ENCODE measurements at regions not wholly inside any gene's neighbourhood (a gene's known extent, or its start where the extent isn't known, plus 50 kb on each side); places are given as distances from the start of the nearest gene placed in this dataset.

DNA sequence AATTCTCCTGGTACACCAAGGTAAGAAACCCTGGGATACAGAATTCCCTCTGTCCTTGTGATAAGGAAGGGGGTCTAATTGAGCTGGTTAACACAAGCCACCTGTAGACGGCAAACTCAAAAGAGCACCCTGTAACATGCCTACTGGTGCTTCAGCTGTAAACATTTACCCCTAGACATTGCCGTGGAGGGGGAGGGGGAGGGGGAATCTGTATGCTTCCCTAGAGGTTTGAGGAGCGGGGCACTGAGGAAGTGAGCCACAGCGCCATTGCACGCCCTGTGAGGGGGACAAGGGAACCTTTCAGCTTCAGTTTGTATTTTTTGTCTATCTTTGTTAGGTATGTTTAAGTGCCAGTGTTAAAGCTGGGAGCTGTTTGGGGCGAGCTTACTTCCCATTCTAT lies 99.8 kb downstream of the AASDHPPT start:
- no peaks in the 10 kb centered on the region for H3K27me3 ChIP-seq (ENCODE audit: insufficient read depth, low read length)
- no peaks in the 10 kb centered on the region for H3K9me3 ChIP-seq (ENCODE audit: insufficient read depth, low read depth, low read length)
- H3K36me3 Mint-ChIP-seq (ENCODE audit: low read depth, unreplicated experiment): no peaks in the 10 kb centered on the region
- no peaks in the 10 kb centered on the region for H3K27me3 Mint-ChIP-seq (ENCODE audit: low read depth, unreplicated experiment)
- no peaks in the 10 kb centered on the region for H3K79me2 ChIP-seq (ENCODE audit: insufficient read depth, low read length)
- no peaks in the 10 kb centered on the region for H3K36me3 ChIP-seq (ENCODE audit: insufficient read depth, low read length)
- H2AFZ ChIP-seq (ENCODE audit: low read depth, low read length): no peak overlapping the region
- no peak for FAIRE-seq
- TF ChIP-seq, protein P1, sequence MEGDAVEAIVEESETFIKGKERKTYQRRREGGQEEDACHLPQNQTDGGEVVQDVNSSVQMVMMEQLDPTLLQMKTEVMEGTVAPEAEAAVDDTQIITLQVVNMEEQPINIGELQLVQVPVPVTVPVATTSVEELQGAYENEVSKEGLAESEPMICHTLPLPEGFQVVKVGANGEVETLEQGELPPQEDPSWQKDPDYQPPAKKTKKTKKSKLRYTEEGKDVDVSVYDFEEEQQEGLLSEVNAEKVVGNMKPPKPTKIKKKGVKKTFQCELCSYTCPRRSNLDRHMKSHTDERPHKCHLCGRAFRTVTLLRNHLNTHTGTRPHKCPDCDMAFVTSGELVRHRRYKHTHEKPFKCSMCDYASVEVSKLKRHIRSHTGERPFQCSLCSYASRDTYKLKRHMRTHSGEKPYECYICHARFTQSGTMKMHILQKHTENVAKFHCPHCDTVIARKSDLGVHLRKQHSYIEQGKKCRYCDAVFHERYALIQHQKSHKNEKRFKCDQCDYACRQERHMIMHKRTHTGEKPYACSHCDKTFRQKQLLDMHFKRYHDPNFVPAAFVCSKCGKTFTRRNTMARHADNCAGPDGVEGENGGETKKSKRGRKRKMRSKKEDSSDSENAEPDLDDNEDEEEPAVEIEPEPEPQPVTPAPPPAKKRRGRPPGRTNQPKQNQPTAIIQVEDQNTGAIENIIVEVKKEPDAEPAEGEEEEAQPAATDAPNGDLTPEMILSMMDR (IDR thresholded peaks at IDR 0.05; ENCODE audit: insufficient read depth, low read depth, low read length): no peak
- TF ChIP-seq EZH2 (IDR thresholded peaks at IDR 0.05; ENCODE audit: insufficient read depth, low read length): no peak
- H3K9ac ChIP-seq (ENCODE audit: low read length): no peak overlapping the region
- no peak overlapping the region for H3K27ac ChIP-seq (ENCODE audit: low read depth, low read length)
- H3K4me3 ChIP-seq (ENCODE audit: insufficient read depth, low read depth, low read length): no peak overlapping the region
- H3K4me3 Mint-ChIP-seq (ENCODE audit: unreplicated experiment): no peak overlapping the region
- H3K9me3 Mint-ChIP-seq (ENCODE audit: unreplicated experiment): peaks cover 9% of the 10 kb centered on the region
- H3K4me1 Mint-ChIP-seq (ENCODE audit: low read depth, unreplicated experiment): no peaks in the 10 kb centered on the region
- H3K4me2 ChIP-seq (ENCODE audit: low read length): no peak overlapping the region
- H3K27ac Mint-ChIP-seq (ENCODE audit: unreplicated experiment): no peak overlapping the region
- no peaks in the 10 kb centered on the region for H4K20me1 ChIP-seq (ENCODE audit: insufficient read depth, low read length)
- no peaks in the 10 kb centered on the region for H3K4me1 ChIP-seq (ENCODE audit: insufficient read depth, low read length)
- no peak for DNase-seq (ENCODE audit: low read depth)

DNA sequence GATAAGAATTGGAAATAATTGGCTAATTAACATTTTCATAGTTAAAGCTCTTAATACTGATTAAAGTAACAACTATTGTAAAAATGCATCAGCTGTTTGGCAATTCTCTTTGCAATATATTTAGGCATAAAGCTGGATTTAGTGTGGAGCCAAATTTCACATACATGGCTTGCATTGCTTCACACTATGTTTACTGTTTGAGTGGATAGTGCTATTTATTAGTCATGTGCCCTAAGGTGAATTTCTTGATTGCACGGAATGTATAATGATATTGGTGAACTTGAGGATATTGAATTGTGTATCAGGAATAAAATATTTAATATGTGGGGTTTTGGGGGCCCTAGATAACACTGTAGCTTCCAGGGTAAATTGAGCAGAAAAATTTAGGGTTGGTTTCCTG lies 100.9 kb downstream of the AASDHPPT start:
- Histone ChIP-seq H3K79me2 (ENCODE audit: insufficient read depth, low read length) (no peaks in the 10 kb centered on the region), H3K9me3 (ENCODE audit: insufficient read depth, low read depth, low read length) (no peaks in the 10 kb centered on the region), H3K27me3 (ENCODE audit: insufficient read depth, low read length) (no peaks in the 10 kb centered on the region), H3K9ac (ENCODE audit: low read length) (no peak overlapping the region), H2AFZ (ENCODE audit: low read depth, low read length) (no peak overlapping the region), H3K4me3 (ENCODE audit: insufficient read depth, low read depth, low read length) (no peak overlapping the region), H3K4me2 (ENCODE audit: low read length) (no peak overlapping the region), H3K36me3 (ENCODE audit: insufficient read depth, low read length) (no peaks in the 10 kb centered on the region), H3K4me1 (ENCODE audit: insufficient read depth, low read length) (no peaks in the 10 kb centered on the region), H3K27ac (ENCODE audit: low read depth, low read length) (no peak overlapping the region), H4K20me1 (ENCODE audit: insufficient read depth, low read length) (no peaks in the 10 kb centered on the region)
- Mint-ChIP-seq H3K9me3 (ENCODE audit: unreplicated experiment) (peaks cover 12% of the 10 kb centered on the region), H3K27ac (ENCODE audit: unreplicated experiment) (no peak overlapping the region), H3K36me3 (ENCODE audit: low read depth, unreplicated experiment) (no peaks in the 10 kb centered on the region), H3K4me1 (ENCODE audit: low read depth, unreplicated experiment) (no peaks in the 10 kb centered on the region), H3K27me3 (ENCODE audit: low read depth, unreplicated experiment) (no peaks in the 10 kb centered on the region), H3K4me3 (ENCODE audit: unreplicated experiment) (no peak overlapping the region)
- DNase-seq (ENCODE audit: low read depth) (no peak), FAIRE-seq (no peak)
- no peak for TF ChIP-seq EZH2 (IDR thresholded peaks at IDR 0.05; ENCODE audit: insufficient read depth, low read length)
- TF ChIP-seq, protein P1 (IDR thresholded peaks at IDR 0.05; ENCODE audit: insufficient read depth, low read depth, low read length): no peak

DNA sequence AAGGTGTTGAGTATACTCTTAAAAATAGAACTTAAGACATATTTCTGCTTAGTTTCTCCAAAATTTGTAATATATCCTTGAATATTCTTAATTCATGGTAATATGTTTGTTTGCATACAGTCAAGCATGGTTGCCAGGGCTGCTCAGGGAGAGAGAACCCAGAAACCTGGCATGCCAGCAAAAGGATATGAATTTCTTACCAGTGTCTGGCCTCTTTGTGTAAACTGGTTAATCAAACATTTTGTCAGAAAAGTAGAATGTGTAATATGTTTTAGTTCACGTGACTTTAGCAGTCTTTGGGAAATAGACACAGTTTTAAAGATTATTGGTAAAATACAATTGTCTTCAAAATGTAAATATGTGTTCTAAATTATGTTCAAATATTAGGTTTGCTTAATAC lies 101.6 kb downstream of the AASDHPPT start:
- Mint-ChIP-seq H3K36me3 (ENCODE audit: low read depth, unreplicated experiment) (no peaks in the 10 kb centered on the region), H3K27me3 (ENCODE audit: low read depth, unreplicated experiment) (no peaks in the 10 kb centered on the region), H3K9me3 (ENCODE audit: unreplicated experiment) (peaks cover 12% of the 10 kb centered on the region), H3K4me1 (ENCODE audit: low read depth, unreplicated experiment) (no peaks in the 10 kb centered on the region), H3K27ac (ENCODE audit: unreplicated experiment) (no peak overlapping the region), H3K4me3 (ENCODE audit: unreplicated experiment) (no peak overlapping the region)
- Histone ChIP-seq H3K9ac (ENCODE audit: low read length) (no peak overlapping the region), H3K9me3 (ENCODE audit: insufficient read depth, low read depth, low read length) (no peaks in the 10 kb centered on the region), H2AFZ (ENCODE audit: low read depth, low read length) (no peak overlapping the region), H3K79me2 (ENCODE audit: insufficient read depth, low read length) (no peaks in the 10 kb centered on the region), H3K4me3 (ENCODE audit: insufficient read depth, low read depth, low read length) (no peak overlapping the region), H3K36me3 (ENCODE audit: insufficient read depth, low read length) (no peaks in the 10 kb centered on the region), H3K27me3 (ENCODE audit: insufficient read depth, low read length) (no peaks in the 10 kb centered on the region), H3K27ac (ENCODE audit: low read depth, low read length) (no peak overlapping the region), H3K4me1 (ENCODE audit: insufficient read depth, low read length) (no peaks in the 10 kb centered on the region), H3K4me2 (ENCODE audit: low read length) (no peak overlapping the region), H4K20me1 (ENCODE audit: insufficient read depth, low read length) (no peaks in the 10 kb centered on the region)
- TF ChIP-seq EZH2 (IDR thresholded peaks at IDR 0.05; ENCODE audit: insufficient read depth, low read length): no peak
- TF ChIP-seq, protein P1 (IDR thresholded peaks at IDR 0.05; ENCODE audit: insufficient read depth, low read depth, low read length): no peak
- DNase-seq (ENCODE audit: low read depth) (no peak), FAIRE-seq (no peak)

Measured in astrocyte (in vitro differentiated cells and primary cell).